SK-N-MC (cell line): ENCODE measurements at regions not wholly inside any gene's neighbourhood (a gene's known extent, or its start where the extent isn't known, plus 50 kb on each side); places are given as distances from the start of the nearest gene placed in this dataset.

Experiments used
- EZH2 ChIP-seq: fragments of 200-600 bp; sonication (generic); IDR thresholded peaks from one replicate; pipeline ENCODE4 v1.6.1; 2017; ENCODE audit warnings: antibody characterized with exemption
- FOXP2 ChIP-seq: optimal IDR thresholded peaks from 2 replicates; pipeline ENCODE3; 2011; ENCODE audit warnings: mild to moderate bottlenecking, moderate library complexity; ENCODE audit not compliant: insufficient read depth; ENCODE audit errors: extremely low read length, control extremely low read depth
- POLR2AphosphoS5 ChIP-seq: IDR thresholded peaks from 2 replicates; pipeline ENCODE4 v1.6.1; 2012; ENCODE audit warnings: mild to moderate bottlenecking, low read depth, low read length, borderline replicate concordance

DNA sequence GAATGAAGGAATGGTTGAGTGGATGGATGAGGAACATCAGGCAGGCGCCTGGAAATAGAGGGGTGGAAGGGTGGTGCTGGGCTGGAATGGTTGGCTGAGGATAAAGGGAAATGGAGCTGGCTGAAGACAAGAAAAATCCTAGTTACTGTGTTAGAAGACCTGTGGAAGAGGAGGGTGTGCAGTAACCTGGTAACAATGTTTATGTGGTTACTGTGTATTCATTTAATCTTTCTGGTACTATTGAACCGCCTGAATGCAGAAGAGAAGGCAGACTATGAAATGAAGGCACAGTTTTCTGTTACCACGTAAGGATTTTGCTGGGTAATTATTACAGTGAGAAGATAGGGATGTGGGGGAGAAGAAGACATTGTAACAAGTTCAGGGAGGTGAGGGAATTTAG, 110.3 kb upstream of the MGAT5 start:
- TF ChIP-seq EZH2 (no peak), POLR2AphosphoS5 (no peak), FOXP2 (no peak)
